ENCODE measurements at regions not wholly inside any gene's neighbourhood (a gene's known extent, or its start where the extent isn't known, plus 50 kb on each side); places are given as distances from the start of the nearest gene placed in this dataset.

DNA sequence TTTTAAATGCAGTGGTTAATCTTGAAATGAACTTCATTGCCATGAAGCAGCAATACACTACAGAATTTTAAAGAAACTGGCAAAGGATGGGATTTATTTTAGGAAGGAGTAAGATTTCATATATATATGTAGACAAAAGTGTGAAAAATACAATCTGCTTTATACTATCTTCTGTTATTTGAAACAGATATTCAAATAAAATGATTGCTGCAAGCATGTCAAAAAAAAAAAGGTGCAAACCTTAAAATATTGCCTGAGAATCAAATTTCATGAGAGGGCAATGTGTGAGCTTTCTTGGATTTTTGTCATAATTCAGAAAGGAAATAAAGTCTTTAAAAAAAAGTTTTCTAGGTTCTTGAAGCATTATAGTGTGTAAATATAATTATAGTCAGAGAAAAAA, 705.0 kb upstream of the CDH10 start:
- TF ChIP-seq EZH2 (IDR thresholded peaks at IDR 0.05) (no peak), POLR2AphosphoS5 (IDR thresholded peaks at IDR 0.05; ENCODE audit: borderline replicate concordance, low read depth, low read length) (no peak)

Measured in SK-N-MC (cell line).